ENCODE measurements at regions not wholly inside any gene's neighbourhood (a gene's known extent, or its start where the extent isn't known, plus 50 kb on each side); places are given as distances from the start of the nearest gene placed in this dataset.

GRCh38 chr5:120093178-120093577 lies 370.9 kb upstream of the PRR16 start (continued):
- TF ChIP-seq SYNCRIP (IDR thresholded peaks at IDR 0.05; ENCODE audit: insufficient read depth, low read depth, low read length) (no peak), ZNF557 (CRISPR knock-in tag; IDR thresholded peaks at IDR 0.05) (no peak), ELK4 (CRISPR knock-in tag; IDR thresholded peaks at IDR 0.05; ENCODE audit: borderline replicate concordance) (no peak), SIN3B (IDR thresholded peaks at IDR 0.05; ENCODE audit: low read length) (no peak), ZNF879 (CRISPR knock-in tag; IDR thresholded peaks at IDR 0.05) (no peak)

- Histone ChIP-seq H3K4me2 (ENCODE audit: low read depth, low read length) (no peak overlapping the region), H4K20me1 (ENCODE audit: insufficient read depth, low read length) (no peaks in the 10 kb centered on the region), H3K79me2 (ENCODE audit: insufficient read depth, low read length) (no peaks in the 10 kb centered on the region), H2AFZ (ENCODE audit: low read length) (no peak overlapping the region), H3K4me3 (replicated peaks in 1 of 3; ENCODE audit: insufficient read depth in 1 of 3, low read depth in 2 of 3, low read length in 3 of 3) (no peak overlapping the region), H3K27ac (ENCODE audit: extremely low read length, insufficient read depth, low read length) (no peak overlapping the region), H3K9me3 (ENCODE audit: low read length) (no peaks in the 10 kb centered on the region), H3K27me3 (ENCODE audit: control insufficient read depth in 1 of 2, insufficient read depth in 2 of 2, low read length in 2 of 2) (no peaks in the 10 kb centered on the region), H3K36me3 (replicated peaks in 1 of 2; ENCODE audit: control insufficient read depth in 1 of 2, insufficient read depth in 2 of 2, low read length in 2 of 2) (no peaks in the 10 kb centered on the region), H3K4me1 (ENCODE audit: insufficient read depth, low read length) (no peaks in the 10 kb centered on the region), H3K9ac (ENCODE audit: insufficient read depth, low read depth, low read length) (no peak overlapping the region)
- no peak for DNase-seq (ENCODE audit: low spot score)
- BruUV-seq (replicated peaks) = no TSS peak
- WGBS (ENCODE audit: low lambda C conversion rate) = 1% methylated on average over 3 of the region's 3 CpGs
- in situ Hi-C loops (cut with HindIII; ENCODE audit: extremely low pct_ligation_motif_present, low pct_unique_long_range_greater_than_20kb) (no loop called here), intact Hi-C loops (cut with micrococcal nuclease; ENCODE audit: unreplicated experiment) (no loop called here)
- ChIA-PET CTCF (ENCODE audit: low intra/inter-chr PET ratio, low total read pairs) (no interaction called here), POLR2A (no interaction called here)
- TF ChIP-seq, protein P1, sequence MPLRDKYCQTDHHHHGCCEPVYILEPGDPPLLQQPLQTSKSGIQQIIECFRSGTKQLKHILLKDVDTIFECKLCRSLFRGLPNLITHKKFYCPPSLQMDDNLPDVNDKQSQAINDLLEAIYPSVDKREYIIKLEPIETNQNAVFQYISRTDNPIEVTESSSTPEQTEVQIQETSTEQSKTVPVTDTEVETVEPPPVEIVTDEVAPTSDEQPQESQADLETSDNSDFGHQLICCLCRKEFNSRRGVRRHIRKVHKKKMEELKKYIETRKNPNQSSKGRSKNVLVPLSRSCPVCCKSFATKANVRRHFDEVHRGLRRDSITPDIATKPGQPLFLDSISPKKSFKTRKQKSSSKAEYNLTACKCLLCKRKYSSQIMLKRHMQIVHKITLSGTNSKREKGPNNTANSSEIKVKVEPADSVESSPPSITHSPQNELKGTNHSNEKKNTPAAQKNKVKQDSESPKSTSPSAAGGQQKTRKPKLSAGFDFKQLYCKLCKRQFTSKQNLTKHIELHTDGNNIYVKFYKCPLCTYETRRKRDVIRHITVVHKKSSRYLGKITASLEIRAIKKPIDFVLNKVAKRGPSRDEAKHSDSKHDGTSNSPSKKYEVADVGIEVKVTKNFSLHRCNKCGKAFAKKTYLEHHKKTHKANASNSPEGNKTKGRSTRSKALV (CRISPR knock-in tag; IDR thresholded peaks at IDR 0.05) = no peak
- TF ChIP-seq TGIF2 (CRISPR knock-in tag; IDR thresholded peaks at IDR 0.05) (no peak), TFDP1 (CRISPR knock-in tag; IDR thresholded peaks at IDR 0.05; ENCODE audit: borderline replicate concordance) (no peak), ZFAT (CRISPR knock-in tag; conservative IDR thresholded peaks at IDR 0.05) (no peak), HOXA3 (CRISPR knock-in tag; IDR thresholded peaks at IDR 0.05) (no peak), E2F1 (CRISPR knock-in tag; IDR thresholded peaks at IDR 0.05) (no peak), HMG20A (CRISPR knock-in tag; IDR thresholded peaks at IDR 0.05; ENCODE audit: borderline replicate concordance) (no peak), ZNF17 (CRISPR knock-in tag; IDR thresholded peaks at IDR 0.05) (no peak), AGO2 (optimal IDR thresholded peaks at IDR 0.05; ENCODE audit: low read depth, low read length) (no peak), ZNF101 (CRISPR knock-in tag; IDR thresholded peaks at IDR 0.05; ENCODE audit: borderline replicate concordance, low read depth) (no peak)
- TF ChIP-seq, protein P2, sequence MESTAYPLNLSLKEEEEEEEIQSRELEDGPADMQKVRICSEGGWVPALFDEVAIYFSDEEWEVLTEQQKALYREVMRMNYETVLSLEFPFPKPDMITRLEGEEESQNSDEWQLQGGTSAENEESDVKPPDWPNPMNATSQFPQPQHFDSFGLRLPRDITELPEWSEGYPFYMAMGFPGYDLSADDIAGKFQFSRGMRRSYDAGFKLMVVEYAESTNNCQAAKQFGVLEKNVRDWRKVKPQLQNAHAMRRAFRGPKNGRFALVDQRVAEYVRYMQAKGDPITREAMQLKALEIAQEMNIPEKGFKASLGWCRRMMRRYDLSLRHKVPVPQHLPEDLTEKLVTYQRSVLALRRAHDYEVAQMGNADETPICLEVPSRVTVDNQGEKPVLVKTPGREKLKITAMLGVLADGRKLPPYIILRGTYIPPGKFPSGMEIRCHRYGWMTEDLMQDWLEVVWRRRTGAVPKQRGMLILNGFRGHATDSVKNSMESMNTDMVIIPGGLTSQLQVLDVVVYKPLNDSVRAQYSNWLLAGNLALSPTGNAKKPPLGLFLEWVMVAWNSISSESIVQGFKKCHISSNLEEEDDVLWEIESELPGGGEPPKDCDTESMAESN (CRISPR knock-in tag; conservative IDR thresholded peaks at IDR 0.05) = no peak
- no peak for FAIRE-seq
- ATAC-seq = no peak
Measured at GRCh38 chr5:120096413-120096812, 367.7 kb upstream of the PRR16 start.

Measured in HepG2 (cell line).